LNCaP clone FGC (cell line): ENCODE measurements at regions not wholly inside any gene's neighbourhood (a gene's known extent, or its start where the extent isn't known, plus 50 kb on each side); places are given as distances from the start of the nearest gene placed in this dataset.
A peak's percentile ranks its signal among the peaks of the same experiment; 100 is the strongest.

ENCODE experiments used
- DNase-seq: peaks from one replicate; pipeline ENCODE4 v3.0.0-alpha.2; 2011; ENCODE audit warnings: low read depth
- H3K4me3 ChIP-seq: 2 replicates; pipeline ENCODE4 v1.5.1; 2011; ENCODE audit warnings: mild to moderate bottlenecking, low read depth, low read length, control low read depth
- TF ChIP-seq, protein P1 (sequence below): IDR thresholded peaks from 2 replicates; pipeline ENCODE4 v1.5.1; 2012; ENCODE audit warnings: mild to moderate bottlenecking; ENCODE audit not compliant: control insufficient read depth, insufficient read depth; ENCODE audit errors: extremely low read depth

GRCh38 chr10:46227571-46227935 lies 59.2 kb upstream of the ANTXRL start:
- no peak overlapping the region for H3K4me3 ChIP-seq
- TF ChIP-seq, protein P1, sequence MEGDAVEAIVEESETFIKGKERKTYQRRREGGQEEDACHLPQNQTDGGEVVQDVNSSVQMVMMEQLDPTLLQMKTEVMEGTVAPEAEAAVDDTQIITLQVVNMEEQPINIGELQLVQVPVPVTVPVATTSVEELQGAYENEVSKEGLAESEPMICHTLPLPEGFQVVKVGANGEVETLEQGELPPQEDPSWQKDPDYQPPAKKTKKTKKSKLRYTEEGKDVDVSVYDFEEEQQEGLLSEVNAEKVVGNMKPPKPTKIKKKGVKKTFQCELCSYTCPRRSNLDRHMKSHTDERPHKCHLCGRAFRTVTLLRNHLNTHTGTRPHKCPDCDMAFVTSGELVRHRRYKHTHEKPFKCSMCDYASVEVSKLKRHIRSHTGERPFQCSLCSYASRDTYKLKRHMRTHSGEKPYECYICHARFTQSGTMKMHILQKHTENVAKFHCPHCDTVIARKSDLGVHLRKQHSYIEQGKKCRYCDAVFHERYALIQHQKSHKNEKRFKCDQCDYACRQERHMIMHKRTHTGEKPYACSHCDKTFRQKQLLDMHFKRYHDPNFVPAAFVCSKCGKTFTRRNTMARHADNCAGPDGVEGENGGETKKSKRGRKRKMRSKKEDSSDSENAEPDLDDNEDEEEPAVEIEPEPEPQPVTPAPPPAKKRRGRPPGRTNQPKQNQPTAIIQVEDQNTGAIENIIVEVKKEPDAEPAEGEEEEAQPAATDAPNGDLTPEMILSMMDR: no peak
- DNase-seq: no peak

GRCh38 chr10:46227936-46228562 lies 58.7 kb upstream of the ANTXRL start:
- H3K4me3 ChIP-seq: no peak overlapping the region
- no peak for DNase-seq
- TF ChIP-seq, protein P1: no peak

- peak; percentile 27 for DNase-seq
- no peak overlapping the region for H3K4me3 ChIP-seq
- TF ChIP-seq, protein P1: peak; percentile 97
Measured at GRCh38 chr10:46228563-46229071, 58.2 kb upstream of the ANTXRL start.

DNA sequence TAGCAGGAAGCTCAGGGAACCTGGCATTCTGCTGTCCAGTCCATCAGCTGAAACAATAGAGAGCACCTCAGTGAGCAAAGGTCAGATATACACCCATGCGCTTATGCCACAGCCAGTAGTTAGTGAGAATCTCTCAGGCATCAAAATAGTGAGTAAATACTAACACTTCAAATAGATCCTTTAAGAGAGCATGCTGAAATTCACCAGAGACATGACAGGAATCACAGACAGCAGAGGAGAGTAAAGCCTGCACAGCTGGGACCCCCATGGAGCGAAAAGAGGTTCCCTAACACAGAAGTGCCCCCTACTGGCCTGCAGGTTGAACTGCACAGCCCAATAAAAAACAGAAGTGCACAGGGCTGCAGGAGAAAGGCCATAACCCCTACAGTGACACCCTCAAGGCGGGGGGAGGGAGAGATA lies 57.6 kb upstream of the ANTXRL start:
- no peak overlapping the region for H3K4me3 ChIP-seq
- no peak for DNase-seq
- TF ChIP-seq, protein P1: peak; percentile 74

DNA sequence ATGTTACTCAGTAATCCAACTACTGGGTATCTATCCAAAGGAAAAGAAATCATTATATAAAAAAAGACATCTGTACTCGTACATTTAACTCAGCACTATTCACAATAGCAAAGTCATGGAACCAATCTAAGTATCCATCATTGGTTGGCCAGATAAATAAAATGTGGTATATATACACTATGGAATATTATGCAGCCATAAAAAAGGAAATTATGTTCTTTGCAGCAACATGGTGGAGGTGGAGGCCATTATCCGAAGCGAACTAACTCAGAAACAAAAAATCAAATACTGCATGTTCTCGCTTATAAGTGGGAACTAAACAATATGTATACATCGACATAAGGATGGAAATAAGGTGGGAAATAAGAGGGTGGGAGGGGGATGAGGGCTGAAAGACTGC lies 56.2 kb upstream of the ANTXRL start:
- TF ChIP-seq, protein P1: no peak
- DNase-seq: no peak

GRCh38 chr10:46231087-46231486 lies 55.7 kb upstream of the ANTXRL start:
- DNase-seq: no peak

More for the DNA sequence above, 56.2 kb upstream of the ANTXRL start:
- no peak overlapping the region for H3K4me3 ChIP-seq

DNA sequence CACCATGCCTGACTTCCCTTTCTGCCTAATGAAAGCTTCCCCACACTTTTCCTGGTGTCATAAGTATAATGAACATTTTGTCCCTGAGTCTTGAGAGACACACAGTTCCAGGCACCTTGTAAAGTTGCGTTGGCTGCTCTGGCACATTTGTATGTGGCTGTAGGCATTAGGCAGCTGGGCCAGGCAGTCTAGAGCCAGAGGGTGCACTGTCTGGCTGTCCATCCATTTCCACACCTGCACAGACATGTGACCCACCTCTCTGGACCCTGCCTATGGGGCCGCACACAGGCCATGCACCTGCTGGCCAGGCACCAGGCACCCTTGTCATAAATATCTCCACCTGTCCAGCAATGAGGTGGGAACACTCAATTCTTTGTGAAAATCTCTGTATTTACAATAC lies 54.7 kb upstream of the ANTXRL start:
- no peak overlapping the region for H3K4me3 ChIP-seq
- no peak for DNase-seq
- TF ChIP-seq, protein P1: no peak

More at GRCh38 chr10:46231087-46231486, 55.7 kb upstream of the ANTXRL start:
- no peak overlapping the region for H3K4me3 ChIP-seq
- TF ChIP-seq, protein P1: no peak
